GM12873 (cell line): ENCODE measurements at regions not wholly inside any gene's neighbourhood (a gene's known extent, or its start where the extent isn't known, plus 50 kb on each side); places are given as distances from the start of the nearest gene placed in this dataset.

ENCODE experiments used
- TF ChIP-seq, protein P1 (sequence below): IDR thresholded peaks from 2 replicates; pipeline ENCODE4 v1.5.1; 2012; ENCODE audit warnings: low read depth, mild to moderate bottlenecking, moderate library complexity, low read length, control low read depth; ENCODE audit not compliant: insufficient read depth; ENCODE audit errors: missing control alignments

DNA sequence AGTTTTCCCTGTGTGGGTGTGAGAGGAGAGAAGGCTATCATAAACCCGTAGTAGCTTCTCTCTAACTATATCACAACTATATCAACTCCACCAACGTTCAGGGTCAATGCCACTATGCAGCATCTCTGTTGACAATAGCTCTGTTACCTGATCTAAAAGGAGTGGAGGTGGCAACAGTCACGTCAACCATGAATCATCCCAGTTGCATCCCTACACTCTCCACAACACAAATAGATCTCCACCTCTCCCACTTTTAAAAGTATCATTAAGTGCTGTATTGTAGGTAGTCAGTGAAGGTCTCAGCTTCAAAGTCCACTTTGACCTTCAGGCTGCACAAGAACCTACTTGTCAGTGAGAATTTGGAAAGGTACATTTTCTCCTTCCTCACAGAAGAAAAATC is 600.5 kb upstream of the GRIA3 start:
- TF ChIP-seq, protein P1, sequence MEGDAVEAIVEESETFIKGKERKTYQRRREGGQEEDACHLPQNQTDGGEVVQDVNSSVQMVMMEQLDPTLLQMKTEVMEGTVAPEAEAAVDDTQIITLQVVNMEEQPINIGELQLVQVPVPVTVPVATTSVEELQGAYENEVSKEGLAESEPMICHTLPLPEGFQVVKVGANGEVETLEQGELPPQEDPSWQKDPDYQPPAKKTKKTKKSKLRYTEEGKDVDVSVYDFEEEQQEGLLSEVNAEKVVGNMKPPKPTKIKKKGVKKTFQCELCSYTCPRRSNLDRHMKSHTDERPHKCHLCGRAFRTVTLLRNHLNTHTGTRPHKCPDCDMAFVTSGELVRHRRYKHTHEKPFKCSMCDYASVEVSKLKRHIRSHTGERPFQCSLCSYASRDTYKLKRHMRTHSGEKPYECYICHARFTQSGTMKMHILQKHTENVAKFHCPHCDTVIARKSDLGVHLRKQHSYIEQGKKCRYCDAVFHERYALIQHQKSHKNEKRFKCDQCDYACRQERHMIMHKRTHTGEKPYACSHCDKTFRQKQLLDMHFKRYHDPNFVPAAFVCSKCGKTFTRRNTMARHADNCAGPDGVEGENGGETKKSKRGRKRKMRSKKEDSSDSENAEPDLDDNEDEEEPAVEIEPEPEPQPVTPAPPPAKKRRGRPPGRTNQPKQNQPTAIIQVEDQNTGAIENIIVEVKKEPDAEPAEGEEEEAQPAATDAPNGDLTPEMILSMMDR = no peak

DNA sequence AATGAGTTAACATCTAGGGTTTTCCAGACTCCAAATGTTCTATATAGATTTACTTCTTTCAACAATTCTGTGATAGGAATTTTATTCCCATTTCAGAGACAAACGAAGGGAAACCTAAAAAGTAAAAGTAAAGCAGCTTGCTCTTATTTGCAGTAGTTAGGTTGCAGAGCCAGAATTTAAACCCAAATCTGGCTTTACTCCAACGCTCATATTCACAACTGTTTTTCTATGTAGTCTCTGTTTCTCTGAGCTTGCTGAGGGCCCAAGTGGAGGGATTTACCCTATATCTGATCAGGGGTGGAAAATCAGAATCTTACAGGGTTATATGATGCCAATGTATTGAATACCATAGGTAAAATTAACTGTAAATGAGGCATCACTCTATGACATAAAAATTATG is 599.1 kb upstream of the GRIA3 start:
- TF ChIP-seq, protein P1 = no peak

DNA sequence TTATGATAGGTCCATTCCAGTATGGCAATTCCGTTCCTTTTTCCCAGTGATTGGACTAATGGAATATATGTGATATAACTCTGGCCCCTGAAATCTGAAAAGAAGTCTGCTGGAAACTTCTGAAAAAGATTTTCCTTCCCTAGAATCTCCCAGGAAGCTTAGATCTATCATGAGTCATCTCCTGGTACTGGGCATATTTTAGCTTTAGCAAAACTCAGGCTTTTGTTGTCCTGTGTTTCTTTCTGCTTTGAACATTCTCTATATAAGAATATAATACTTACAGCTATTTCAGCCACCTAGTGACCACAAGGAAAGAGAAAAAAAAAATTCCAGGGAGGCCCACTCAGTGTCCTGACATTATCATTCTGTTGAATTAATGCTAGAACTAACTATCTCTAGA is 597.2 kb upstream of the GRIA3 start:
- TF ChIP-seq, protein P1 = no peak

DNA sequence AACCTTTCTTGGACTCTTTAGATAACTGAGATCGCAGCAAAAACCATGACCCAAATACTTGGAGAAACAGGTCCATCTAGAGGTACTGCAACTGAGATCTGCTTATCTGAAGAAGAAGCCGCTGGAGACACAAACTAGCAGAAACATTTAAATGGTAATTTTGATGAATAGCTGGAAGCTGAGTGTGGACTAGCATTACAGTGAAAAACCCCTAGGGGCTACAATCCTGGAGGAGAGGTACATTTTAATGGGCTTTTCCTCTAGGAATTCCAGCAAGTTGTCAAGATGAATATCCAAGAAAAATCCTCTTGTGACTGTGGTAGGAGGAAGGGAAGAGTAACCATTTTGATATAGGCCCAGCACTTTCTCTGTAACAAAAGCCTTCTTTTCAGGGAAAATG is 592.5 kb upstream of the GRIA3 start:
- TF ChIP-seq, protein P1 = no peak

DNA sequence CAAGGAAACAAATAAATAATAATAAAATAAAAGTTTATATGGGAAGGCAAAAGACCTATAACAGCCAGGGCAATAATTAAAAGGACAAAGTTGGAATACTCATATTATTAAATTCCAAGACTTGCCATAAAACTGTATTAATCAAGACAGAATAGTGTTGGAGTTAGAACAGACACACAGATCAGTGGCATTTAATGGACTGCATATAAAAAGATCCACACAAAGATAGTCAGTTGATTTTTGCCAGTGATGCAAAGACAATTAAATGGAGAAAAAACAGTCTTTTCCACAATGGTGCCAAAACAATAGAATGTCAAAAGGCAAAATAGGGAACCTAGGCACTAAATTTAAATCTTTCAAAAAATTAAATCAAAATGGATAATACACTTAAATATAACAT is 587.1 kb upstream of the GRIA3 start:
- TF ChIP-seq, protein P1 = no peak

DNA sequence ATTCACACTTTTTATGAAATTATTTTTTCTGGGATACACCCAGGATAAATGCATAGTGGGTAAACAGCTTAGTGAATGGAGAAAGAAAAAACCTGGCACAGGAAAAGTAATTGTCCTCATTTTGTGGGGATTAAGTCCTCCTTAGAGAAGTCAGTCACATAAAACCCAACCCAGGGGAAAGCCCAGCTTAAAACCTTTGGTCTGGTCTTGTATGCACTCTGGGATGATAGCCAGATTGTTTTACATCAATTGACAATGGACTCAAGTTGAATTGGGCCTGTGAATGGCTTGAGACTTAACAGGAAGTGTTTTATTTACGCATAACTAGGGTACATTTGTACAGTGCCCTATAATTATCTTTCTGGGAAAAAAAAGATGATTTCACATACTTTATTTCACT is 561.3 kb upstream of the GRIA3 start:
- TF ChIP-seq, protein P1 = no peak

DNA sequence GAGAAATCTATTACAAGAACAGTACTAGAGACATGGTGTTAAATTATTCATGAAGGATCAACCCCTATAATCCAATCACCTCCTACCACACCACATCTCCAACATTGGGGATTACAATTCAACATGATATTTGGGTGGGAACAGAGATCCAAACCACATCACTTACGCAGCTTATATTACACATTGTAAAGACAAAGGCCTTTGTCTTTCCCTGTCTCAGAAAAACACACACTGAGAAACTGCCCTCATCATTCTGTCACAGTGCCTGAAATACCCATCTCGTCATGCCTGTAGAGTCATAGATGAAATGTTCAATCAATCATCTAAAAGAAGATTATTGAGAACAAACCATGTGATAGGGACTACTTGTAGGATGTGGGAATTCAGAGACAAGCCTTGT is 558.8 kb upstream of the GRIA3 start:
- TF ChIP-seq, protein P1 = no peak
